ENCODE measurements at regions not wholly inside any gene's neighbourhood (a gene's known extent, or its start where the extent isn't known, plus 50 kb on each side); places are given as distances from the start of the nearest gene placed in this dataset.

DNA sequence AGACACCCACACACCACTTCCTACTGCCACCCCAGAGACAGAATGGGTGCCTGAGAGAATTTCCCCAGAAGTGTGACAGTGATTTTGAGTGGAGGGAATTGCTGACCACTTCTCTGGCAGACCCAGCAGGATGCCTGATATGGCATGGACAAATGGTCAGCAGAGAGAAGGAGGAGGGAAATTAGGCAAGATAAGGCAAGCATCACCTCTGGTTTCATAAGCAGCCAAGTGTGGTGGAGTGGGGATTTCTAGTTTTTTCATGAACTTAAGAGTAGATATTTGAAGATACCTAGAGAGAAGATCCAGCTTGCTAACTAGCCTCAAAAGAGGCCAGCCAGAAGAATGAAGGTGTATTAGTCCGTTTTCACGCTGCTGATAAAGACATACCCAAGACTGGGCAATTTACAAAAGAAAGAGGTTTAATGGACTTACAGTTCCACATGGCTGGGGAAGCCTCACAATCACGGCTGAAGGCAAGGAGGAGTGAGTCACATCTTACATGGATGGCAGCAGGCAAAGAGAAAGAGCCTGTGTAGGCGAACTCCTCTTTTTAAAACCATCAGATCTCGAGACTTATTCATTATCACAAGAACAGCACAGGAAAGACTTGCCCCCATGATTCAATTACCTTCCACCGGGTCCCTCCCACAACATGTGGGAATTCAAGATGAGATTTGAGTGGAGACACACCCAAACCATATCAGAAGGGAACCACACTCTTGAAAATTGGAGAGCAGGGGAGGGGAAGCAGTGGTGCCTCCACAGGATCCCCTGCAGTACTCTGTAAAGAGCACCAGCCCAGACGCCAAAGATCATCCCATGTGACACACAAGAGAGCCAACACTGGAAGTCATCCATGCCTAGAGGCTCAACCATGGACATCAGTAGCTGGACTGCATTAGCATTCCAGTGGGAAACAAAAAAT lies 64.2 kb downstream of the RBM43 start:
- DNase-seq, result no peak

DNA sequence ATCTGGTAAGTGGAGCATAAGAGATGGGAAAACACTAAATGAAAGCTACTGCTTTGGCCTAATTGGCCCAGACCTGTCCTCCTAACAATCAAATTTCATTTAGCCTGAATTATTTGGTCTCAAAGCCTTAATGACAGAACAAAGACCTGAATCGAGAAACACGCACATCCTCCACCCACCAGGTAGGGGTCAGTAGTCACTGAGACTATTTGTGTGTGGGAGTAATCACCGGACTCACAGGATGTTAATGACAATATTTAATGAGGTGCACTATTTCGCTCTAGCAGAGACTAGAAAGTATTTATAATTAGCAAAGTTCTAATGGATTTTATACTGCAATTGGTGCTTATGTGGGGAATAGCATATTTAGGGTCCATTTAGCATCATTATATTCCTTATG lies 68.1 kb downstream of the RBM43 start:
- DNase-seq, result no peak

DNA sequence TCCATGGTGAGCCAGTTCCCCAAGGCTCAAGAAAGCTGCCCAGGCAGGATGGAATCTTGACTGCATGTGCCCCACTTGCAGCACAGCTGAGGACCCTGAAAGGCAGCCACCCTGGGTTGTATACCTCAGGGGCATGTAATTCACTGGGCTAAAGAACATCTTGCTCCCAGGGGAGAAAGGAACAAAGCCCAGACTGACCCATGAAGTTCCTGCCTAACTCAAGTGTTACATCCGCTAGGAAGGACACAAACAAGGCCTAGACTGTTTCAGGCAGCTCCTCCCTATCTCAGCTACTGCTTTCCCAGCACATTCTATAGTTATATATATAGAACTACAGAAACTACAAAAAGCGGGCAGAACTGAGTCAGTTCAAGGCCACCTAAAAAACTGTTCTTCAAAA lies 69.0 kb downstream of the RBM43 start:
- DNase-seq, result no peak

DNA sequence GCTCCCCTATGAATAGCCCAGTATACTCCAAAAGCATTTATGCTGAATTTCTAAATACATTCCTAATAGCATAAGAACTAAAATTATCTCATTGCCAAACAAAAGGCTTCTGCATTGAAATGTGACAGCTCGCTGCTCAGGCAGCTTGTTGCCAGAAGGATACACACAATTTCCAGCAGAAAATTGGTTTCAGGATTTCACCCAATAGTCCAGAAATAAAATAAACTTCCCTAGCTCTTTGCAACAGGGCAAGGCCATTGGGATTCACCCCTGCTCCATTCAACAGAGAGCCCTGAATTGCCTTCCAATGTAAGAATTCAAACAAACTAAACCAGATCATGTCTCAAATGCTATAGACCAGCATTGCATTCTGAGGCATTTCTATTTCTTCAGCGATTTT lies 70.7 kb downstream of the RBM43 start:
- no peak for DNase-seq

DNA sequence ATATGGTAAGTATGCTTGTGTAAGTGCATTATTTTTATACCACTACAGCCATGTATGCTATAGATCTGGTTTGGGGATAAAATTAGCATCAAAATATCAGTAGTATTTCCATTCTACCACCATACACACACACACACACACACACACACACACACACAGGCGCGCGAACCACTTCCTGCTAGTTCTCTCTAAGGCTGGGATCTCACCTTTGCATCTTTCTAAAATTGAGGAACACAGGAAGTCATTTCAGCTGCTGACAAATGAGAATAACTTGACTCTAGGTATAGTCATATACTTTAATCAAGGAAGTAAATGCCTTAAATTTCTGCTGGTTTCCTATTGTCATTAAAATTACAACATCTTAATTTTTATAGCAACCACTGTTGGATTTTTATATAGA lies 72.5 kb downstream of the RBM43 start:
- DNase-seq, result peak; percentile 30

DNA sequence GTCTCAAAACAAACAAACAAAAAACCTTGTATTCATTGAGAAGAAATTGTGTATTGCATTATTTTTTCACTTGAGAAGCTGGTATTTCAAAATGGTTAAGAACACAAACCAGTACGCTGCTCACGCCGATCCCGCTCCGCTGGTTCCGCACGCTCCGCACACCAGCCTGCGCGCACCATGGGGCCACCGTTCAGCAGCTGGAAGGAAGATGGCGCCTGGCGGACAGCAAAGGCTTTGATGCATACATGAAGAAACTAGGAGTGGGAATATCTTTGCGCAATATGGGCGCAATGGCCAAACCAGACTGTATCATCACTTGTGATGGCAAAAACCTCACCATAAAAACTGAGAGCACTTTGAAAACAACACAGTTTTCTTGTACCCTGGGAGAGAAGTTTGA lies 75.7 kb downstream of the RBM43 start:
- DNase-seq, result no peak

DNA sequence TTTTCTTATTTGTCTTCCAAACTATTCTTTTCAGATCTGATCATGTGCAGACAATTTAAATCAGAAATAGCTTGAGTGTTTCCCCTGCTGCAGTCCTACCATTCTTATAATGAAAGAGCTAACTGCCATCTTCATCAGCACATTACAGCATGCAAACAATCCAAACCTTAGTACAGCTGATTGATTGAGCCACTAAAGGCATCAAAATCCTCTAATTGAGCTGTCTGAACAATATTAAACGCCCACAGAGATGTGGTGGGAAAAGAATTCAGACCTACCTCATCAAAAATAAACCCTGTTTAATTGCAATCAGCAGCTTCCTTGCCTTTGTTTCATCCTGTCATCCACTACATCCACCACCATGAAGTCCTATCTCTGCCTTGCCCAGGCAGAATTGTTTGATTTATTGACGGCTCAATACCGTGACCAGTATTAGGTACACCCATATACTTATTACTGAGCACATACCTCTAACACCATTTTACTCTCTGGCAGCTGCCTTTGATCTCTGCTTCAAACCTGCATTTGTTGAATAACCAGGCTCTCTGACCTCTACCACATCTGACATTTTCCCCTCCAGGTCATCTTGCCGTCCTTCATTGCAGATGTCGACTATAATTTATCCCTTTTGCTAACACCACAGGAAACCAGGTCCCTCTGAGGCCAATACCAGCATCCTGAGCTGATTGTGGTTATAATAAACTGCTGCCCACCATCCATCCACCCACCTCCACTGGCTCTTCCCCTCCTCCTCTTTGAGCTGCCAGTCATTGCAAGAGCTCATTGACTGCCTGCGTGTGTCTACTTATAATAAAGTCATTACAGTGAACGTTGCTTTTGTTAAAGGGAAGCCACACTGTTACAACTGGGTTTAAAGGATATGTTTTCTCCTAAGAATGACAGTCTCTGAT lies 78.5 kb downstream of the RBM43 start:
- no peak for DNase-seq

DNA sequence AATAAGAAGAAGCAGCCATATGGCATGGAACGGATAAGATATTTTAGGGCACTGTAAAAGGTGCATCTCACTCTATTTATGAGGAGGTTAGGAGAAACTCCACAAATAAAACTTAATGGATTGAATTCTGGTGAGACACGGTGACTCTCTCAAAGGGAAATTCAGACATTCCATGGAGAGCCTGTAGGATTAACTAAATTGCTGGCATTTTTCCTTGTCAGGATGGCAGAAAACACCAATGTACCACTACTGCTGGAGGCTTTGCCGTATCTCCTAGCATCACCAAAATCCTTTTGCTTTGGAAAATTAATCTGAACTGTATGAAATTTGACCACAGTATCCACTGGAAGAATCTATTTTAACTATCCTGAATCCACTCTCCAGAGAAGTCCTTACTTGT lies 79.3 kb downstream of the RBM43 start:
- DNase-seq, result no peak

DNA sequence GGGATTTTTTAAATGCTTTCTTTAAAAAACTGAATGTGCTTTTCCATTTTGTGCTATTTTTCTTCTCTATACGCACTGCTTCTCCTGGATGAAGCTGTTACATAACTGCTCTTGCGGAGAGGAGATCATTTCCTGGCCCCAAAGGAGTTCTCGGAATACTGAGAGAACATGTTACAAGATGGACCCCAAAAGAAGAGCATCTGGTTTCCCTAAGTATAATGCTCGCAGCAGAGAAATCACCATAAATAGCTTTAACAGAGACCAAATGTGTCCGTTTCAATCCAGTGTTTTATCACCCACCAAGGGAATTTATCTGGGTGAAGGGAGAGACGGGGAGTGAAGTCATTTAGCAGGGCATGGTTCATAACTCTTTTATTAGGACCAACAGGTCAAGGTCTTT lies 80.1 kb downstream of the RBM43 start:
- no peak for DNase-seq

DNA sequence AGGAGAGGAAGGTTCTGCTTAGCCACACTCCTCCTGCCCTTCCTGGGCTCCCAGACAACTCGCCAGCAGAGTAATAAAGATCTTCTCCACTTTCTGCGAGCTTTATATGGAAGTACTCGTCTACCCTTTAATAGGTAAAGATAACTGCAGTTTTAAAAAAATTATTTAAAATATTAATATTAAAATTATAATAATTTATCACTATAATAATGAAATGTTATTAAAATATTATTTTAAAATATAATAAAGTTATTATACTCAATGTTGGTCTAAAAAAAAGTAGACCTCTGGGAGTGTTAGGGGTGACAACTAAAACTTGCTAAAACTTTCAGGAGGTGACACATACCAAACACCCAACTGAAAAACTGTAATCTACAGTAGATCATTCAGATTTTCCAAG lies 81.5 kb downstream of the RBM43 start:
- DNase-seq, result no peak

DNA sequence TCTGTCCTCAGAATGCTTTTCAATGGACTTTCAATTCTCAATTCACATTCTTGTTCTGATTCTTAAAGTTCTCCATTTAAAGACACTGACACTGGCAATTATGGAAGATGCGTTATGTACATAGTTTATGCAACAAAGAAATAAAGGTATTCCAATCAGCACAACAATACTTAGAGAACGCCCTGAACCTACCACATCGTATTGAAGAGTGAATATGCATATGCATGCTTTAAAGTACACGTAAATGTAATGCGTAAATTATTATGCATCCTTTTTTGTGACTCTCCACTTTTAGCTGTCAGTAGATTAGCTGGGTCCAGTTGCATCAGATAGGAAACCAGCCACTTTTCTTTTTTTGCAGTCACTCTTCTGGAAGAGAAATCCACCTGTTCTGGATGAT lies 83.5 kb downstream of the RBM43 start:
- no peak for DNase-seq

DNA sequence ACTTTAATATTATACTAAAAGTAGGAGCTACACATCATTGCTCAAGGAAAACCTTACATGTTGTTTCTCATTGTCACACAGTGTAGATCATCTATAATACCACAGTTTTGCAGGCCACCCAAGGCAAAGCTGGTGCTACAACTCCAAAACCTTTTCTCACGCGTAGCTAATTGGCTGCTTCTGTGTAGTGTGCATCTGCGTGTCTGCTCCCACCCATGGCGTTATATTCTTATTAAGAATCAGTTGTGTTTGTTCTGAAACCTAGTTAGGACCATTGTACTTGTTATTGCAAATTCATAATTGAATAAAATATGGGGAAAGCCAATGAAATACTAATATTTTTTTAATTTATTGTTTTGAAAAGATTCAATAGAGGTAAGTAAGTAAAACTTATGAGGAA lies 83.9 kb downstream of the RBM43 start:
- no peak for DNase-seq

DNA sequence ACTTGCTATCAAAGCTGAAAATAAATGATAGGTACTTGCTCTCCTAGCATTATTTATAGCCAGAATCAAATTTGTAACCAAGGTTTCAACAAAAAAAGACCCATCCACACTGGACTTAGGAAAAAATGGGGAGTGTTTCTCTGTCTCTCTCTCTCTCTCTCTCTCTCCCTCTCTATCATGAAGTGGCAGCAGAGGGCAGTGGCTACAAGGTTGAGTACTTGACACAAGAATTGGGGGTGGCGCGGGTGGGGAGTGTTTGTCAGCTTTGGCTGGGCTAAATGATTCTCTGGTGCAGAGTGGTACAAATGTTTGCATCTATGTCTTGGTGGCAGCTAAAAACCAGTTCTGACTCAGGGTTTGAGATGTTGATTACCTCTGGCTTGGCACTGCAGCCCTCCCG lies 85.0 kb downstream of the RBM43 start:
- DNase-seq, result no peak

DNA sequence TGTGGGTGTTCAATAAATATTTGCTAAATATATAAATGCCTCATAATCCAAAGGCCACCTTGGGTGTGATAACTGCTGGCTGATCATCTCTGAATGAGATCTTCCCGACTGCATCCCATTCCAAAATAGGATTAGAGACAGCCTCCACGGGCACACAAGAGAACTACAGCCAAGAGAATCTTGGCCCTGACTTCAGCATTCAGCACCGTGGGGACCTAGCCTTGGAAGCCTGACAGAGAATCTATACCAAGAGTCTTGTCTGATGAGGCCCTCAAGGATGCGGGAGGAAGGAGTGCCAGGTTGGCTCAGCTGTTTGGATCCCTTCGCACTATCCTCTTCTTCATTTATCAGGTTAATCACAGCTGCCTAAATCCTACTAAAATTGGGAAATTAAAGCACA lies 85.8 kb downstream of the RBM43 start:
- no peak for DNase-seq

DNA sequence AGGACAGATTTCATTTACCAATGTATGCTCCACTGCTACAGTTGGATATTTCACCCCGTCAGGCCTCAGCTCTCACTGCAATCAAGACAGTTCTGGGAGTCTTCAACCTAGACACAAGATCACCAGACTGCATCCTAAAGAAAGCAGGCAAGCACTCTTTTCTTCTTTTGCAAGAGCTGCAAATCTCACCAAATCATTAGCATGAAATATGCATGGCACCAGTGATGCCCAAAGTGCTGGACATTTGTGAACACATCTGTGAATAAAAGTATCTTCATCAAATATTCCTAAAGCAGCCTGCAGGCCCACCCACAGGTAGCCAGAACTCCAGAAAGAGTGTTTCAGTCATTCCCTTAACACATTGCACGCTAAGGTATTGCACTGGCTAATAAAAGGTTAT lies 87.5 kb downstream of the RBM43 start:
- DNase-seq, result no peak

DNA sequence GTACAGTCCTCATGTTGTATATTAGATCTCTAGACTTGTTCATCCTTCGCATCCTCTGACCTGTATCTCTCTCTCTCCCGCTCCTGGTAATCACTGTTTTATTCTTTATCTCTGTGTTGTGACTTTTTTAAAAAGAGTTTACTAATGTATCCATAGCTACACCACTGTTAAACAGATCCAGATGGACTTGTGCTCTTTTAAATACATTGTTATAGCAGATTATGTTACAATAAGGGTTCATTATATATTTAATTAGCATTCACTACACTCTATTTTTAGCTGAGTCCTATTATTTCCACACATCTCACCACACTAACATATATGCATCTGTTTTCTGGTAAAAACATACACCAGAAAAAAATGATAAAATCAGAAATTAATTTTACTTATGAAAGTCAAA lies 90.5 kb downstream of the RBM43 start:
- DNase-seq, result no peak

DNA sequence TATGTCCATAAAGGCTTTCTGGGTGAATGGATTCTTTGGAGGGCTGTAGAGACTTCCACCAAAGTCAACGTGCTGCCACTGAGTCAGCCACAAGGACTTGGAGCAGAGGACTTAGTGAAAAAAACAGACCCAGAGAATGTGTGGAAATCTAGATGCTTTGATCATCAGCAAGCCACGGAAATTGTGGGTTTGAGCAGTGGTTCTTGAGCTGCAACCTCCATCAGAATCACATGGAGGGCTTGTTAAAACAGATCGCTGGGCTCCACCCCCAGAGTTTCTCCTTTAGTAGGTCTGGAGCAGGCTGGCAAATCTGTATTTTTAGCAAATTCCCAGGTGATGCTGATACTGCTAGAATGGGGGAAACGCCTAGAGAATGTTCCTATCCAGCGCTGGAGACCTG lies 95.3 kb downstream of the RBM43 start:
- DNase-seq, result no peak

DNA sequence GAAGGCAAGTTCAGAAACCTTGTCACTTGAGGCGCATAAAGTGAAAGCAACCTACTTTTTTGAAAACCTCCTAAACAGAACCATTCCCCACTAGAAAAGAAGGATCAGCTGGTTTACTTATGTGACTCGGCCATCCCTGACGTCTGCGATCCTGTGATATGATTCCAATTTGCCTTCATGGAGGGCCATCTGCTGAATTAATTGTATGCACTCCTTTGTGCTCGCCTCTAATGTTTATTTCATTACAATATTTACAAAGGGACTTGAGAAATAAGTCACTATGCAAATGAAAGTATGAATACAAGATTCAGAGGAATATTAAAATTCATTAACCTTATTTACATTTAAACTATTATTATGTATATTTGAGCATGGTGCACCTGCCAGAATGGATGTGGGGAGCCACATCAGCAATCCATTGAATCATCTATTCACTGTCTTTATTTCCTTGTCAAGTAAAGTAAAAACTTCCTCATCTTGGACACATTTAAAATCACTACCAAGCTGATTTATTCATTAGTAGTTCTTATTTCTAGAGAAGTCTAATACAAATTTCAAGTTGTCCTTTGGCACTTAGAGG lies 96.5 kb downstream of the RBM43 start:
- no peak for DNase-seq

DNA sequence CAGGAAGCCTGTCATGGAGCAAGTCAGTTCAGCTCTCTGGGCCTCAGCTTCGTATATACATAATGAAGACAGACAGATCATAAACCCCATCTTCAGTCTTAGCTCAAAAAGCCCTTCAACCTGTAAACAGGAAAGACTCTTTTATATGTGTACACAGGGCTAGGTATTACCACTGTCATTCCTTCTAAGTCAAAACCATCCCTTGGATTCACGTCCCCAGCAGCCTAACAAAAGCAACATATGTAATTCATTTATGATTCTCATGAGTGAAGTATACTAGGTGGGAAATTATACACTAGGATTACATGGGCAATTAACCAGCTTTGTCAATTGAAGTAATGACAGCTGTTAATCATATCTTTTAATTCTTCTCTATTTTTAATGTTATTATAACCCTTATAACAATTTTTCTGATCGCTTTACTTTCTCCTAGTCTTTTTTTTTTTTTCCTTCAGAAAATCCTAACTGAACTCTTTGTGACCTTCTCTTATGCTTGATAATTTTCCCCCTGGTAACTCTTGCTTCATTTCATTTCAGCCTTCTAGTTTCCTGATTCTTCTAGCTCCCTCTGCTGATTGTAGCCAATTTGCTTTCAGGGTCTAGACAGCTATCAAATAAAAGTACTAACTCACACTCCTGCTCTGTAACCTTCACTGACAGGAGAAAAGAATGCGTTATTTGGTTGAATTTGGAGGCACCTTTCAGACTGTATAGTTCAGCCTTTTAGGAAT lies 99.7 kb downstream of the RBM43 start:
- DNase-seq, result peak; percentile 53

DNA sequence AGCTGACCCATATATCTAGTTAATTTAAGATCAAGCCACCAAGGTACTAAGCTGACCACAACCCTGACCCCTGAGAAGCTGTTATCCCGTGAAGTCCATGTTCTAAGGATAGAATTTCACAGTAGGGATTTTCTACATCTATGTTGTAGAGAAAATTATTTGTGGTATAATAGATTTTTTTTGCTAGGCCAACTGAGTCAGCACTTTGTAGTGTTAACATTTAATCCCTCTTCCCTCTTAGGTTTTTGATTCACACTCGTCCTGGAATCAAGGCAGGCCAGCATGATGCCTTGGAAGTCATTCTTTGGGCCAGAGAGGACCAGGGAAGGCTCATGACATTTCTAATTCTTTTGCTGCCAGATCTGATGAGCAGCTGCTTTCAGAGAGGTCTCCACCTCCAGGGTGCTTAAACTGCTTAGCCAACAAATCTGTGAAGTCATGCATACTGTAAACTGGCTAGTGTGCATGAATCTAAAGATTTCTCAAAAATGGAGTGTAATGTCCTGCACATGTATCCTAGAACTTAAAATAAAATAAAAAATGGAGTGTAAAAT lies 102.5 kb downstream of the RBM43 start:
- DNase-seq, result no peak

DNA sequence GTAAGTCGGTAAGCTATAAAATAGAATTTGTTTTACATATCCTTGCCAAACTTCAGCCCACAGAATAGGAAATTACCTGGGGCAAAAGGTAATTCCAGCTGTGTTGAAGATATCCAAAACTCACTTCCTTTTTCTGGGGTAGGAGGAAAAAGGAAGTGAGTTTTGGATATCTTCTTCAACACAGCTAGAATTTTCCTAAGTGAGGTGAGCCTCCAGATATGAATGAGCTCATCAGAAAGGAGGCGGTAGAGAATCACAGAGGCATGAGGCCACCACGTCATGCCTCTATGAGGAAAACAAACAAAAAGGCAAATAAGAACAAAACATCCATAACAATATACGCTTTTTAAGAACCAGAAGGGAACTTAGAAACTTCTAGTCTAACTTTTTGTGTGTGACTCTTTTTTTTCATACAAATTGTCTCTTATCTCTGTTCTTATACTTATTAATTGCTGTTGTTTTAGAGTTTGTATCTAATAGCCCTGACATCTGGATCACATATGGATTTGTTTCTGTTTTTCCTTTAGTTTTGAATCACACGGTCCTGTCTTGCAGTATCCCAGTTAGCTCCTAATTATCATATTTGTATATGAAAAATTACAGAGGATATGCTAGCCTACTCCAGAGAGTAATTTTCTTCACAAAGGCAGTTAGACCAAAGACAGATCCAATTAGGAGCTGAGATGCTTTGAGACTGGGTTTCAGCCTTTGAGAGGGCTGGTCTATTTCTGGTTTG lies 104.5 kb downstream of the RBM43 start:
- DNase-seq, result no peak

DNA sequence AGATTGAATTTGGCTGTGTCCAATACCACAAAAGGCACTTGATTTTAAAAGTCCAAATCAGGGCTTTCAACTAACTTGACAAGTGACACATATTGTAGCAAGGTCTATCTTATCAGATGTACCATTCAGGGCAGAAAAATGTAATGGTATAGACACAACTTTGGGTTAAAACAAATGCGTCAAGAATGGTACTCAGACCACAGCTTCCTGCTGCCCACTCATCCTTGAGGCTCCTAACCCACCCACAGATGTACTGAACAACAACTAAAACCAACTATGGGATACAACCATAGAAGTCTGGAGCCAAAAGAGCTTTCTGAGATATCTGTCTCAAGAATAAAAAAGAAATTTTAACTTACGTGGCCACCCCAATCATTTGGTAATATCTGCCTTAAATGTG lies 105.2 kb downstream of the RBM43 start:
- peak; percentile 28 for DNase-seq

All from fibroblast of skin of right biceps (primary cell).